Left ventricle myocardium inferior (tissue), 1 donor: ENCODE measurements at regions not wholly inside any gene's neighbourhood (a gene's known extent, or its start where the extent isn't known, plus 50 kb on each side); places are given as distances from the start of the nearest gene placed in this dataset.

ENCODE experiments used
- DNase-seq: peaks from one replicate; pipeline ENCODE4 v3.0.0-alpha.2; 2020
- H3K27ac ChIP-seq: fragments of 200-600 bp; replicated peaks from 2 replicates; pipeline ENCODE4 v1.8.0; 2021
- H3K27me3 ChIP-seq: fragments of 200-600 bp; 2 replicates; pipeline ENCODE4 v1.8.0; 2021; ENCODE audit warnings: low read depth
- H3K36me3 ChIP-seq: fragments of 200-600 bp; 2 replicates; pipeline ENCODE4 v1.8.0; 2021
- H3K4me1 ChIP-seq: fragments of 200-600 bp; 2 replicates; pipeline ENCODE4 v1.8.0; 2021
- H3K4me3 ChIP-seq: fragments of 200-600 bp; 2 replicates; pipeline ENCODE4 v1.8.0; 2021; ENCODE audit warnings: mild to moderate bottlenecking, moderate library complexity
- H3K9me3 ChIP-seq: fragments of 200-600 bp; replicated peaks from 2 replicates; pipeline ENCODE4 v1.8.0; 2021
- intact Hi-C: fragments of 100-400 bp; cut with micrococcal nuclease; formaldehyde crosslinking; loops from one replicate; pipeline ENCODE4 v1.11.0; 2022
- TF ChIP-seq, protein P1 (sequence below): fragments of 200-600 bp; IDR thresholded peaks from 2 replicates; pipeline ENCODE4 v1.8.0; 2021; ENCODE audit warnings: antibody characterized with exemption, mild to moderate bottlenecking, borderline replicate concordance
- donor health status: DM: no; HTN: yes; CAD: no; lungs with severe emphysema.

DNA sequence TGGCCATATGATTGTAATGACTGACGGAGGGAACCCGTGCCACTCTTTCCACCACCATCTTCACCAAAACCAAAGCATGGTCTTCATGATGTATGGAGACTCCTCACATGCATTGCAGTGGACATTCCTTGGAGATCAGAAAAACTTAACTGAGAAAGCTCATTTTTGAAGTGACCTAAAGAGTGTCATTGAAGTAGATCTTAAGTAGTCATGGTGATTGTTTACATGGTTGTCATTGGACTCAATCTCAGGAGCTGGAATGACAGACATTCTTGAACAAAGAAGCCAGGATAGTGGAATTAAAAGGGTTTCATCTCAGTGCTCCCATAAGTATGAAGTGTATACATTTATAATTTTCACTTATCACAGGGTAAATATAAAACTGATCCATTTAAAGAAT lies 236.7 kb upstream of the IPO5 start:
- H3K27me3 ChIP-seq = no peaks in the 10 kb centered on the region
- H3K27ac ChIP-seq = no peak overlapping the region
- no peaks in the 10 kb centered on the region for H3K36me3 ChIP-seq
- peaks cover 18% of the 10 kb centered on the region for H3K9me3 ChIP-seq
- no peak overlapping the region for H3K4me3 ChIP-seq
- no peak for DNase-seq
- H3K4me1 ChIP-seq = no peaks in the 10 kb centered on the region
- TF ChIP-seq, protein P1, sequence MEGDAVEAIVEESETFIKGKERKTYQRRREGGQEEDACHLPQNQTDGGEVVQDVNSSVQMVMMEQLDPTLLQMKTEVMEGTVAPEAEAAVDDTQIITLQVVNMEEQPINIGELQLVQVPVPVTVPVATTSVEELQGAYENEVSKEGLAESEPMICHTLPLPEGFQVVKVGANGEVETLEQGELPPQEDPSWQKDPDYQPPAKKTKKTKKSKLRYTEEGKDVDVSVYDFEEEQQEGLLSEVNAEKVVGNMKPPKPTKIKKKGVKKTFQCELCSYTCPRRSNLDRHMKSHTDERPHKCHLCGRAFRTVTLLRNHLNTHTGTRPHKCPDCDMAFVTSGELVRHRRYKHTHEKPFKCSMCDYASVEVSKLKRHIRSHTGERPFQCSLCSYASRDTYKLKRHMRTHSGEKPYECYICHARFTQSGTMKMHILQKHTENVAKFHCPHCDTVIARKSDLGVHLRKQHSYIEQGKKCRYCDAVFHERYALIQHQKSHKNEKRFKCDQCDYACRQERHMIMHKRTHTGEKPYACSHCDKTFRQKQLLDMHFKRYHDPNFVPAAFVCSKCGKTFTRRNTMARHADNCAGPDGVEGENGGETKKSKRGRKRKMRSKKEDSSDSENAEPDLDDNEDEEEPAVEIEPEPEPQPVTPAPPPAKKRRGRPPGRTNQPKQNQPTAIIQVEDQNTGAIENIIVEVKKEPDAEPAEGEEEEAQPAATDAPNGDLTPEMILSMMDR = no peak
- intact Hi-C loops = no loop called here

DNA sequence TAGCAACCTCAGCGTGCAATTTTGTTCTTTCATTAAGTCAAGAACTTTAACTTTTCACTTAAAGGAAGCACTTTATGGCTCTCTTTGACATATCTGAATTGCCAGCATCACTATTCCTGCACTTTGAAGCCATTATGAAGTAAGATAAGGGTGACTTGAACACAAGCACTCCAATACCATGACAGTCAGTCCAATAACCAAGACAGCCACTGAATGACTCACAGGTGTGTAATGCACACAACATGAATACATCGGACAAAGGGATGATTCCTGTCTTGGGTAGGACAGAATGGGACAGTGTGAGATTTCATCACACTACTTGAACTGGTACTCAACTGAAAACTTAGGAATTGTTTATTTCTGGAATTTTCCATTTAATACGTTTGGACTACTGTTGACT lies 233.7 kb upstream of the IPO5 start:
- H3K27ac ChIP-seq = no peak overlapping the region
- no peak for DNase-seq
- no peaks in the 10 kb centered on the region for H3K9me3 ChIP-seq
- no peaks in the 10 kb centered on the region for H3K36me3 ChIP-seq
- no peaks in the 10 kb centered on the region for H3K4me1 ChIP-seq
- TF ChIP-seq, protein P1 = no peak
- H3K27me3 ChIP-seq = no peaks in the 10 kb centered on the region
- H3K4me3 ChIP-seq = no peak overlapping the region
- intact Hi-C loops = no loop called here

DNA sequence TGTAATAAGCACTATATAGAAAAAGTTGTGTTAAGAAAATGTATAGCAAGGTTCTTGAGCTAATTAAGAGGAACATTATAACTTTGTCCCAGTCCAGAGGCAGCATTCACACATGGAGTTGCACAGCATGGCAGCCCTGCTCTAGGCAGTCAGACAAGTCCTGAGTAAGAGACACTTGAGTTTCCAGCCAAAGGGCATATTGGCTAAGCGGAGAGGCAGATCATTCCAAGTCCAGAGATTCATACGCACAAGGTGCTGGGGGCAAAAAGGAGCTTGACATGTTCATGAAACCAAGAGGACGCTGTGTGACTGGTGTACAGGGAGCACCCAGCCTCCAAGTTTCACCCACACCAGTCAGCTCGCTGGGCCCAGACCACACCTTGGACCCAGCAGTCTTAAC lies 232.6 kb upstream of the IPO5 start:
- DNase-seq = no peak
- no peaks in the 10 kb centered on the region for H3K36me3 ChIP-seq
- no peak overlapping the region for H3K4me3 ChIP-seq
- intact Hi-C loops = no loop called here
- H3K4me1 ChIP-seq = no peaks in the 10 kb centered on the region
- TF ChIP-seq, protein P1 = no peak
- H3K9me3 ChIP-seq = no peaks in the 10 kb centered on the region
- no peaks in the 10 kb centered on the region for H3K27me3 ChIP-seq
- H3K27ac ChIP-seq = no peak overlapping the region

DNA sequence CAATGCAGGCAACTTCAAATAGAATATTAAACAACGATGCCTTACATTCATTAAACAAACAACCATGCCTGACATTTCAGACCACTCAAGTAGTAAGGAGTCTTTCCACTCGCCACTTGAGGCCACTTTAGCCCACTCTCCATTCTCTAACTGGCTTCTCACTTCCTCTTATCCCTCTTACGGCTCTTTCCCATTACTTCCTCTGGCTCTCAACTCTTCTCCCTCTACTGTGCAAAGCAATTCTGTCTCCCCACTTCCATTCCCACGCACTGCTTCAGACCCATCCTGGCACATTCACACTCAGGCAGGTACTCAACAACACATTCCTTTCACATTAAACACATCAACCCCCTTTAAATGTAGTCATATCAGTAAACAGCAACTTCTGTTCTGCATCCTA lies 229.8 kb upstream of the IPO5 start:
- H3K4me3 ChIP-seq = no peak overlapping the region
- no peak for DNase-seq
- intact Hi-C loops = no loop called here
- no peaks in the 10 kb centered on the region for H3K36me3 ChIP-seq
- no peak overlapping the region for H3K27ac ChIP-seq
- TF ChIP-seq, protein P1 = no peak
- H3K27me3 ChIP-seq = no peaks in the 10 kb centered on the region
- H3K9me3 ChIP-seq = no peaks in the 10 kb centered on the region
- peaks cover 8% of the 10 kb centered on the region for H3K4me1 ChIP-seq

DNA sequence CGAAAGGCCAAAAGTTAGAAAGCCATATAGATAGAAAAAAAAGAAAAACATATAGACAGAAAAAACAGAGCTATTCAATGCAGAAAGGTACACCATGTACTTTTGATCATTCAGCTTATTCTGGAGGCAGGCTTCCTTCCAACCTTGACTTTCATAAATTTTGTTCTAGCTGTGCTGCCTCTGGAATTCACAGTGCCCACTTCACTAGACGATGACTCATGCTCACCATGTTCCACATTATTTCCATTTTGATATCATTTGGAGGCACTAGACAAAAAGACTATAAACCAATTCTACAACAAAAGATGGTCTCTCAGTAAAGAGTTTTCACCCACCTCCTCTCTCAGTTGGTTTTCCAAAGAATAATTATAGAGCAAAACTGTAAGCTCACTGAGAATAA lies 229.0 kb upstream of the IPO5 start:
- H3K4me1 ChIP-seq = peaks cover 8% of the 10 kb centered on the region
- no peaks in the 10 kb centered on the region for H3K36me3 ChIP-seq
- intact Hi-C loops = no loop called here
- TF ChIP-seq, protein P1 = no peak
- H3K27ac ChIP-seq = no peak overlapping the region
- no peaks in the 10 kb centered on the region for H3K9me3 ChIP-seq
- H3K27me3 ChIP-seq = no peaks in the 10 kb centered on the region
- no peak for DNase-seq
- no peak overlapping the region for H3K4me3 ChIP-seq
